ENCODE measurements at regions not wholly inside any gene's neighbourhood (a gene's known extent, or its start where the extent isn't known, plus 50 kb on each side); places are given as distances from the start of the nearest gene placed in this dataset.

- Histone ChIP-seq H3K9ac (ENCODE audit: low read length) (no peak overlapping the region), H2AFZ (ENCODE audit: low read length) (no peak overlapping the region), H3K9me2 (ENCODE audit: low read depth, low read length) (no peaks in the 10 kb centered on the region), H3K79me2 (ENCODE audit: insufficient read depth, low read length) (no peaks in the 10 kb centered on the region), H3K4me1 (ENCODE audit: insufficient read depth, low read length, severe bottlenecking) (no peaks in the 10 kb centered on the region), H3K36me3 (ENCODE audit: insufficient read depth, low read length) (no peaks in the 10 kb centered on the region), H3K9me3 (ENCODE audit: low read length) (no peaks in the 10 kb centered on the region), H3K4me2 (ENCODE audit: low read length) (no peak overlapping the region), H3K27ac (ENCODE audit: low read depth, low read length, poor library complexity, severe bottlenecking) (no peak overlapping the region), H3F3A (ENCODE audit: insufficient read depth, low read length) (no peaks in the 10 kb centered on the region), H3K4me3 (ENCODE audit: low read depth, low read length, poor library complexity, severe bottlenecking) (no peak overlapping the region), H3K27me3 (ENCODE audit: insufficient read depth, low read length) (no peaks in the 10 kb centered on the region), H4K20me1 (ENCODE audit: insufficient read depth, low read length) (no peaks in the 10 kb centered on the region)
- TF ChIP-seq EZH2 (IDR thresholded peaks at IDR 0.05; ENCODE audit: borderline replicate concordance, low read length) (no peak), CTCF (IDR thresholded peaks at IDR 0.05; ENCODE audit: low read length) (no peak)
Observed at GRCh38 chr4:36758312-36759178, 477.1 kb downstream of the DTHD1 start.

GRCh38 chr4:36761607-36762006, 480.2 kb downstream of the DTHD1 start:
- Histone ChIP-seq H3K27me3 (ENCODE audit: insufficient read depth, low read length) (no peaks in the 10 kb centered on the region), H2AFZ (ENCODE audit: low read length) (no peak overlapping the region)

GRCh38 chr4:36763814-36764213, 480.7 kb upstream of the NWD2 start:
- Histone ChIP-seq H3K9me3 (ENCODE audit: low read length) (no peaks in the 10 kb centered on the region), H3K4me3 (ENCODE audit: low read depth, low read length, poor library complexity, severe bottlenecking) (no peak overlapping the region), H3K4me2 (ENCODE audit: low read length) (no peak overlapping the region), H3K9me2 (ENCODE audit: low read depth, low read length) (no peaks in the 10 kb centered on the region), H3K27ac (ENCODE audit: low read depth, low read length, poor library complexity, severe bottlenecking) (no peak overlapping the region), H2AFZ (ENCODE audit: low read length) (no peak overlapping the region), H3K79me2 (ENCODE audit: insufficient read depth, low read length) (no peaks in the 10 kb centered on the region), H3K27me3 (ENCODE audit: insufficient read depth, low read length) (no peaks in the 10 kb centered on the region), H3K4me1 (ENCODE audit: insufficient read depth, low read length, severe bottlenecking) (no peaks in the 10 kb centered on the region), H4K20me1 (ENCODE audit: insufficient read depth, low read length) (no peaks in the 10 kb centered on the region), H3K36me3 (ENCODE audit: insufficient read depth, low read length) (no peaks in the 10 kb centered on the region), H3K9ac (ENCODE audit: low read length) (no peak overlapping the region), H3F3A (ENCODE audit: insufficient read depth, low read length) (no peaks in the 10 kb centered on the region)
- TF ChIP-seq EZH2 (IDR thresholded peaks at IDR 0.05; ENCODE audit: borderline replicate concordance, low read length) (no peak), CTCF (IDR thresholded peaks at IDR 0.05; ENCODE audit: low read length) (no peak)

More at GRCh38 chr4:36761607-36762006, 480.2 kb downstream of the DTHD1 start:
- no peaks in the 10 kb centered on the region for H3K9me2 ChIP-seq (ENCODE audit: low read depth, low read length)
- TF ChIP-seq CTCF (IDR thresholded peaks at IDR 0.05; ENCODE audit: low read length), result no peak
- TF ChIP-seq EZH2 (IDR thresholded peaks at IDR 0.05; ENCODE audit: borderline replicate concordance, low read length), result no peak
- H3K9ac ChIP-seq (ENCODE audit: low read length), result no peak overlapping the region
- H3K27ac ChIP-seq (ENCODE audit: low read depth, low read length, poor library complexity, severe bottlenecking), result no peak overlapping the region
- no peaks in the 10 kb centered on the region for H3F3A ChIP-seq (ENCODE audit: insufficient read depth, low read length)
- H3K36me3 ChIP-seq (ENCODE audit: insufficient read depth, low read length), result no peaks in the 10 kb centered on the region
- H3K4me1 ChIP-seq (ENCODE audit: insufficient read depth, low read length, severe bottlenecking), result no peaks in the 10 kb centered on the region
- no peak overlapping the region for H3K4me3 ChIP-seq (ENCODE audit: low read depth, low read length, poor library complexity, severe bottlenecking)
- no peak overlapping the region for H3K4me2 ChIP-seq (ENCODE audit: low read length)
- H3K79me2 ChIP-seq (ENCODE audit: insufficient read depth, low read length), result no peaks in the 10 kb centered on the region
- H3K9me3 ChIP-seq (ENCODE audit: low read length), result no peaks in the 10 kb centered on the region
- H4K20me1 ChIP-seq (ENCODE audit: insufficient read depth, low read length), result no peaks in the 10 kb centered on the region

All from OCI-LY1 (cell line).